SW 1271 (cell line): ENCODE measurements at regions not wholly inside any gene's neighbourhood (a gene's known extent, or its start where the extent isn't known, plus 50 kb on each side); places are given as distances from the start of the nearest gene placed in this dataset.

Experiments used
- DNase-seq, 2 experiments: peaks; one replicate each; lab custom pipeline; 2025; lab: John Stamatoyannopoulos, UW

DNA sequence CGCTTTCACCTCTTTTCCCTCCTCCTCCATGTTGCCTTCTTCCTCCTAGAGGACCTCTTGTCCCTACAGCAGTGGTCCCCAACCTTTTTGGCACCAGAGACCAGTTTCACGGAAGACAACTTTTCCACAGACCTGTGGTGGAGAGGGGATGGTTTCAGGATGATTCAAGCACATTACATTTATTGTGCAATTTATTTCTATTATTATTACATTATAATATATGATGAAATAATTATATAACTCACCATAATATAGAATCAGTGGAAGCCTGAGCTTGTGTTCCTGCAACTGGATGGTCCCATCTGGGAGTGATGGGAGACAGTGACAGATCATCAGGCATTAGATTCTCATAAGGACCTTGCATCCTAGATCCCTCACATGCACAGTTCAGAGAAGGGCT, 152.2 kb upstream of the NCKAP5 start:
- no peak for DNase-seq

DNA sequence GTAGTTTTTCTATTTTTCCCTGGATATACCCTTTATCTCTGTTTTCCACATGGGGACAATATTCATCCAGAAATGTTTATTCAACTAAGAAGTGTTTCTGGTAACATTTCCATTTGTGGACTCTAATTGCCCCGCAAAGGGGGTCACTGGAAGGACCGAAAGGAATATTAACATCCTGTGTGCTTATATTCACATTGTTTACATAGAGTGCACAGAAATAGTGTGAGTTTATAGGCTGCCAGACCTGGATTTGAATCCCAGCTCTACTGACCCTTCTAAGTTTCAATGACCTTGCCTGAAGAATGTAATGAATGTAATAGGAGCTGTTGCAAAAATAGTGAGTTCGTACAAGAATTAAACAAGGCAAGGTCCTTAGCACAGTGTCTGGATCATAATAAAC, 152.9 kb upstream of the NCKAP5 start:
- no peak for DNase-seq

DNA sequence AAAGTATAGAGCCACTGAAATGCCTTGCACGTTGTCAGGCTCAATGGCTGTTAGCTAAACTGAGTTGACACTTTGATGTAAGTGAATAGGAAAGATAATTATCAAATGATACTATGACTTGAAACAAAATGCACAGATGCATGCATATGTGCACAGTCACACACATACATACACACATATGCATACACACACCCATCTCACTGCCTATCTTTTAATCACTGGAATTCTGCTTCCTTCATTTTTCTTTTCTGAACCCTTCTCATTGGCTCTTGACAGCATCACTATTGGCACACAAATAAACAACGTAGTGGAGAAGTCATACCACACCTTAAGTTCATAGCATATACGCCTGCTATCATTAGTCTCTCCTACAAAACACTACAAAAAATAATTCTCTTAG, 154.9 kb upstream of the NCKAP5 start:
- no peak for DNase-seq

DNA sequence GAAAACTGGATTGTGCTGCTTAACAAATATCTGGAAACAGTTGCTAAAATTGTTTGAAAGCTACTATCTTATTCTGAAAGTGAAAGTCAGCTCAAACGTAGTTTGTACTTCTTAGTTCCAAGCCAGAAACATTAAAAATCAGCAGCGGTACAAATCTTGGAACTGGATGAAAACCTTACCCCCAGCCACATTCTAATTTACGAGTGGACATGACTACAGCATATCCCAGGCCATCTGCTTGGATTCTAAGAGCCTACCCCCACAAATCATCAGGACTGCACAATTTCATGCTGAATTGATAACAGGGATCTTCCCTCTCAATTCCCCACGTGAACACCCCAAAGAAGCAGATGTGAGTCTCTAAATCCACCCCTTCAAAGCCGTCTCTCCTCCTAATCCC, 158.7 kb upstream of the NCKAP5 start:
- DNase-seq = no peak

DNA sequence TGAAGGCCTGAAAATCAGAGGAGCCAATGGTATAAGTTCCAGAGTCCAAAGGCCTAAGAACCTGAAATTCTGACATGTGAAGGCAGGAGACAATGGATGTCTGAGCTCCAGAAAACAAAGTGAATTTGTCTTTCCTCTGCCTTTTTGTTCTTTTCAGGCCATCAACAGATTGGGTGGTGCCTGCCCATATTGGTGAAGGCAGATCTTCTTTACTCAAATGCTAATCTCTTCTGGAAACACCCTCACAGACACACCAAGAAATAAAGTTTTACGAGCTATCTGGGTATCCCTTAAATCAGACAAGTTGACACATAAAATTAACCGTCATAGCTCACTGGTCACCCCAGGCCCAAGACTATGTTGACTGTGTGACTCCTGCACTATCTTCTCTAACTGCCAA, 163.8 kb upstream of the NCKAP5 start:
- no peak for DNase-seq

DNA sequence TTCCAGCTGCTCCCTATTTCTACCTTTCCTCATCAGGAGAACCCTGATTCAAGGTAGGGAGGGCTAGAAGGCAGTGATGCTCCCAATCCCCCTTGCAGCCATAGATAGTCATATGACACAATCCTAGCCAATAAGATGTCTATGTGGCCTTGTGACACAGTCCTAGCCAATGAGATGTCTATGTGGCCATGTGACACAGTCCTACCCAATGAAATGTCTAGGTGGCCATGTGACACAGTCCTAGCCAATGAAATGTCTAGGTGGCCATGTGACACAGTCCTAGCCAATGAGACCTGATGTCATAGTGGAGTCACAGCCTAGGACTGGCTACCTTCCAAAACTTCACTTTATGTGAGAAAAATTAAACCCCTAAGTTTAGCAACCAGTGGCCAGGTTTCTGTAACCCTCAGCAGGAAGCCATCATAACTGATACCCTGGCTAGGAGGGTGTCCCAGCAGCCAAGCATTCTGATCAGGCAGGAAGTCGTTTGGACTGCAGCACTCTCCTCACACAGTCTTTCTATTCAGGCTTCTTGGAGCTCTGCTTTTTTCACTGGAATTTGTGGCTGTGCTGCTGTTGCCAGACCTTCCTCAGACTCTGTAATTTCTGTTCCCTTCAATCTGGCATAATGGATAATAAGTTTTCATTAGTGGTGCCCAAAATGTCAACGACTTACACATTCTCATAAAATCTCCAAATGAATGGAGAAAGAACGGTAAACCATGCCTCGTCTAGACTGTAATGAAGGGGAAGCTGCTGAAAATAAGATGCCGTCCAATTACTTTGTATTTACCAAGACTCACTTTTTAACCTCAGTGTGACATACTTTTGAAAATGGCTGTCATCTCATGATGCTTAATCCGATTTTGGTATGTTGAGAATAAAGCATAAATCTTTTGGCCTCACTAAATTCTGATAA, 165.0 kb upstream of the NCKAP5 start:
- no peak for DNase-seq

DNA sequence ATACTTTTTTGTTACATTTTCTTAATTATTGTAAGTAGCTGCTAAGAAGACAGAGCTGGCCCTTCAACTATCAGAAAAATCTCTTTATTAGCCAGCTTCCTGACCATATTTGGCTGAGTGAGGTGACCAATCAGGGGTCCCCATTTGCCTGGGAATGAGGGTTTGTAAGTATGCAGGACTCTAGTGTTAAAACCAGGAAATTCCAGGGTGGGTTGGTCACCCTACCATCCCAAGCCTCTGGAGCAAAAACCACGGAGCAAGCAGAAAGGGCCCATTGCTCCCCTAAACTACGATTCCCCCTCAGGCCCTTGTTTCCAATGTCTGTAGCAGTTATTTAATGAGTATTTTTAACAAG, 165.6 kb upstream of the NCKAP5 start:
- no peak for DNase-seq

DNA sequence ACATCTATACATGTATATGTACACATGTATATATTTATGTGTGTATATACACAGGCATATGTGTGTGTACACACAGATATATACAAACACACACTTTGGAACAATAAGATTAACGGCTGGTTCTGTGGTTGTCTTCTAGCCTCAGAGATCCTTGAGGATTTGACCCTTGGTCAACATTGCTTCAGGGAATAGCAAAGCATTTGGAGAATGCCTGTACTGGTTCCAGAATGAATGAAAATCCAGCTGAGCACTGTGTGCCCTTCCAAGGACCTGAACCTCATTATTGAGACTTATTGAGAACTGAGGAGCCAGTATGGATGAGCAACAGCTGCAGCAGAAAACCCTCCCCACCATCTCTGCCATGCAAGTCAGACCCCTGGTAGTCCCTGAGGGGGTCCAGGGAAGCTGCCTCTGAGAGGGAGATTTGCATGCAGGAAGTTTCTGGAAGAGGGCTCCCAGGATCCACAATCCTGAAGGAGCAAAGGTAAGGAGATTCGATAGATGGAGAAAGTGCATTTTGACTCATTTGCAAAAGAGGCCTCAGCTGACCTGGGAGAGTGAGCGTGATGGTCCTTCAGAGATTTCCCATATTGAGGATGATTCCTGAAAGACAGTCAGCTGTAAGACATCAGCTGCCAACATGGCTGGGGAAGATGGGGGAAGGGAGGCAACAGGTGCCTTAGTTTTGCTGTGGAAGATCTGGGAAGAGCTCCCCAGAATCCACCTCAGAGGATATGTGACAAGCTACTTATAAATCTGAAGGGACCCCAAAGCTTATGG, 166.6 kb upstream of the NCKAP5 start:
- DNase-seq = no peak

DNA sequence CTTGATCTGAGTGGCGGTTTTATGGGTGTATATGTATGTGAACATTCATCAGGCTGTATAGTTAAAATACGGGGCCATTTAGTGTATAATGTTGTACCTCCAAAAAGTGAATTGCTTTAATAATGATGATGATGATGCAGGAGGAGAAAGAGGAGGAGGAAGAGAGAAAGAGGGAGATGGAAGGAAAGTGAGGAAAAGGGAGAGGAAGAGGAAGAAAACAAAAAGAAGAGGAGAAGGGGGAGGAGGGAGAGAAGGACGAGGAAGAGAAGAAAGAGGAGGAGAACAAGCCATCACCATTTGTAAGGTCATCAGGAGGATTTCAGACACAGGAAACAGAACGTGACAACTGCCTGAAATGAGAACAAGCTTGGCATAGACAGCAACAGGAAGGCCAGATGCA, 168.4 kb upstream of the NCKAP5 start:
- no peak for DNase-seq

DNA sequence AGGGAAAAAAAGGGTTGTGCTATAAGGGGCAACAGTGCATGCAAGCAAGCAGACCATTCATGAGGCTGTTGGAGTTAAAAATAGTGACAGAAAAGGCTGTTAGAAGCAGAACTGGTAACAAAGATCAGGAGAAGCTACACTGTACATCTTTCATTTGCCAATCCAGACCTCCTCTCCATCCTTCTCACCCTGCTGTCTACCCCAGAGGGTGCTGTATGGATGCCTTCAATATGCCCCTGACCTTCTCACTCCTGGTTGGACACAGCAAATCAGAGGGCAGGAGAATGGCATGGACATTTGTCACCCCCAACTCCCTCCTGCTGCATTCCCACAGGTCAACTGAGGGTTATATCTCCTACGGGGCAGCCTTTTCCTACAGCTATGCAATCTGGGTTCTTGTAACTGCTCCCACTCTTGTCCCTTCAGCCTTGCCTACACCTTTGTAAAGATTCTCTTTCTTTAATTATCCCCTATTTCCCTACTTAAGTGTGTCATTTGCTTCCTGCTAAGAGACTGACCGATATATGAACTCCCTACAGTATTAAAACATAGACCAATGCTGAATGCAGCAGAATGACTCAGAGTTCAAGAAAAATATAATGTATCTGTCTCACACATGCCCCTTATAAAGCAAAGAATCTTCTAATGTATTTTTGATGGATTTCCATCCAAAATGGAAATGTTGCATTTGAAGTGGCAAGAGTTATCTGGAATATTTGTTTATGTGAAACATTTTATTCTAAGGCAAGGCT, 169.2 kb upstream of the NCKAP5 start:
- DNase-seq = no peak

DNA sequence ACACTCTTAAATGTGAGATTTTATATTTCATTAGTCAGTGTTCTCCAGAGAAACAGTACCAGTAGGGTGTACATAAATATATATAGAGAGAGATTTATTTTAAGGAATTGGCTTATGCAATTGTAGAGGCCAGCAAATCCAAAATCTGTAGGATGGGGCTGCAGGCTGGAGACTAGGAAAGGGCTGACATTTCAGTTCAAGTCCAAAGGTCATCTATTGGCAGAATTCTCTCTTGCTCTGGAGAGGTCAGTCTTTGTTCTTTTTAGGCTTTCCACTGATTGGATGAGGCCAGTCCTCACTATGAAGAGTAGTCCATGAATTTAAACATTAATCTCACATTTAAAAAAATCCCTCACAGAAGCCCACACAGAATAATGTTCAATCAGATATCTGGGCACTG, 170.8 kb upstream of the NCKAP5 start:
- no peak for DNase-seq

DNA sequence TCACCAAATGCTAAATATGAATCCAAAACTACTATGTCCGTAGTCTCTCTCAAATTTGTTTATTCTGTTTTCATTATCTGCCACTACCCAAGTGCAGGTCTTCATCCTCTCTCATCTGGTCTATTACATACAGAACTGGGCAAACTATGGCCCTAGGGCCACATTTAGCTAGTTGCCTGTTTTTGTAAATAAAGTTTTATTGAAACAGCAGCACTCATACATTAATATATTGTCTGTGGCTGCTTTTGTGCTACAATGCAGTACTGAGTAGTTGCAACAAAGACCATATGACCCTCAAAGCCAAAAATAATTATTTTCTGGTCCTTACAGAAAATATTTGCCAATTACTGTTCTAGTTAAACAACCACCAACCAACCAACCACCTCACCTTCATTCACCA, 172.2 kb upstream of the NCKAP5 start:
- DNase-seq = no peak

DNA sequence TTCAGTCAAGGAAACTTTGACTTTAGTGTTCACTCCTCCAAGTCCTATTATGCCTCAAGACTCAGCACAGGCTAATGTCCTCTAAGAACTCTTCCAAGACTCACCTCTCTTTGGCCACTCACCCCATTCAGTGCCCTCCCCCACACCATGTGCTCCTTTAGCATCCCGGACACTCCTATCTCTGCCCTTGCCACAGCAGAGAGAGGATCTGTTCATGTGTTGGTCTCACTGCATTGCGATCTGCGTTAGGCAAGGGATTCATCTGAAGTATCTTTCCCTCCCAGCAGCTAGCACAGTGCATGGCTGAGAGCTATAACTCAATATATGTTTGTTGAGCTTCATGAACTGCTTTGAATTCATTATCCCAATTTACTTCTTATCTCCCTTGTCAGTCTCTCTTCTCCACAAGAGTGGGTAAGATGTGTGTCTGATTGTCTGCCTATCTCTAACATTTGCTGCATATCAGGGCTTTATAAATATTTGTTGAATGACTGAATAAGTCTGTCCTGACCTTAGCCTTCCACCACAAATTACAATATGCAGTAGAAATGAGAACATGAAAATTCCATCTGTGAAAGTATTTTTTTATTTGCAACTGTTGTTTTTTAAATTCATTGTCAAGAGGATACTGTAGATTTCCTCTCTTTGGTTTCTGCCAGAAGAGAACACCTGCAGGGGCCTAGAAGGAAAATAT, 179.9 kb upstream of the NCKAP5 start:
- DNase-seq = no peak

DNA sequence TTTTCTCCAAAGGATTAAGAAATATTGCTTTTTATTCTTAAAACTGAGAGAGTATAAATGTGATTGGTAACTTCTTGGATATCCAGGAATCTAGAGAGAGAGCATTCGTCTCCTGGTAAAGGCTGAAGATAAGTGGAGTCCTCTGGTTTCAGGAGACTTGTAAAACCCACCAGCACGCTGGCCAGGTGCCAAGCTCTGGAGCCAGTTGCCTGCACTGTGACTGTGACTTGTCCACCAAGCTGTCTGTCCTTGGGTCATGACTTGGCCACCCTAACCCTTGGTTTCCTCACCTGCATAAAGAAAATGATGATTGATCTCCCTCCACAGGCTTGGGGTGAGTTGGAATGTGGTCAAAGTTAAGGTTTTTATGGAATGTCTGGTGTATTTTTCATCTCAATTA, 185.4 kb upstream of the NCKAP5 start:
- DNase-seq = no peak

DNA sequence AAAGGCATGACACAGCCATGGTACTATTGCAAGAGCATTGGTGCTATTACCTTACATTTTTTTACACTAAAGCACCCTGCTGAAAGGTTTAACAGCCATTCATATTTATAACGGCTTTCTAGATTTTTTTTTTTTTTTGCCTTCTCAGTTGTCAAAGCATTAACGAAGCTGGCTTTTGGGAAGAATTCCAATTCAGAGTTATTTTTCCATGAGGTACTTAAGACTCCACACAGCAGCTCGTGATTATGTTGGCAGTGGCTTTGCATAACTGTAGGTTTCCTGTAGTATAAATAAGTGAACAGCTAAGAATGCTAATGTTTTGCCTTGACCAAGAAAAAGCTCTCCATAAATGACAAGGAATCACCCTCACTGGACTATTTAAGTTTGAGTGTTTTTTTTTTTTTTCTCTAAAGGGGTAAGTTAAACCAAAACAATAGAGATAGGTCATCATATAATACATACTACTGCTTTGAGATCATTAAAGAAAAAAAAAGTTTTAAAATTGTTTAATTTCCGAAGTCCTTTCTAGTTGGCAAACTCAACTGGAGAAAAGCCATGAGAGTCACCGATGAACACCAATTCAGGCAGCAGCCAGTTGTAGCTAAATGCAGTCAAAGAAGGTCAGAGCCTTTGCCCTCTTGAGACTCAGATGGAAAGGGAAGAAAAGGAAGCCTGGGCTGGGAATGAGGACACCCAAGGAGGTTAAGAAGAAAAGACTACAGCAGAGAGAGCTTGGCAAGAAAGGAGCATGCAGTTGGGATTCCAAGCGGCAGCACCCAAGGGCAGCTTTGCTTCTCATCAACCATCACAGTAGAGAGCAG, 187.4 kb upstream of the NCKAP5 start:
- DNase-seq = no peak

DNA sequence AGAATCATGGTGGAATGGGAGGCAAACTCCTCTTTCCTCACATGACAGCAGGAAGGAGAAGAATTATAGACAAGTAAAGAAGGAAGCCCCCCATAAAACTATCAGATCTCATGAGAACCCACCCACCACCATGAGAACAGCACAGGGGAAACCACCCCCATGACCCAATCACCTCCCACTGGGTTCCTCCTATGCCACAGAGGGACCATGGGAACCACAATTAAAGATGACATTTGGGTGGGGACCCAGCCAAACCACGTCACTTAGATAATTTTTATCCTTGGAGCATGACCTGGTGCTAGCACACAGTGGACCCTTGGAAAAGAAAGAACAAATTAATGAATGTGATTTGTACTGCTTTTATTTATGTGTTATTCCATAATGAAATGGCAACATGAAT, 188.6 kb upstream of the NCKAP5 start:
- DNase-seq = no peak

DNA sequence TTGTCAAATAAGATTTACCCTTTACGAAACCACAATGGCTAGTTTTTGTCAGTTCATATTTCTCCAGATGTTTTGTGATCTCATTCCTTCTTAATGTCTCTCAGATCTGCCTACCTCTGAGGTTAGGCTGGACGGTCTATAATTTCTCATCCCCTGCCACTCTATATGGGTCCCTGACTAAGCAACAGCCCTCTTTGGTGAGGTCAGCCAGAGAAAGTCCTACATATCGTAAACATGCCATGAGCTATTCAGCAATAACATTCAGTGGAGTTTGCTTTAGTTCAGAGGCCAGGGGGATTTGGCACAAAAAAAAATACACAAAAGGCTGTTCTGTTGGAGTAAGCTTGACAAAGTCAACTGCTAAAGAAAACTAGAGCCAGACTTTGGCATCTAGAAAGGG, 192.1 kb upstream of the NCKAP5 start:
- DNase-seq = no peak

DNA sequence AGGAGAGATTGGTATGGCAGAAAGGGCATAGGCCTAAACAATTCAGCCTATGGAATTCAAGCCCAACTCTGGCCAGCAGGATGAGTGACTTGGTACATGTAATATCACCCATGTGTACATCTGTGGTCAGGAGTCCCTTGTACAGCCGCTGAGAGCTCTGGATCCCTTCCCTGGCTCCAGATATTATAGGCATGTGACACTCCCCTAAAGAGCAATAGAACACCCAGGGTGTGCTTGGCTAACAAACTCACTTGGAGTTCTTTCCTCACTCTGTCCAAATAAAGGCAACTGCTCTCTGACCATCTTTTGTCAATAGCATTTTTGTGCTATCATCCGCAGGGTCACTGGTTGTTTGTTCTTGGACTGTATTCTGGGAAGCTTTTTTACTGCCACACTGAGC, 197.4 kb upstream of the NCKAP5 start:
- DNase-seq = no peak

DNA sequence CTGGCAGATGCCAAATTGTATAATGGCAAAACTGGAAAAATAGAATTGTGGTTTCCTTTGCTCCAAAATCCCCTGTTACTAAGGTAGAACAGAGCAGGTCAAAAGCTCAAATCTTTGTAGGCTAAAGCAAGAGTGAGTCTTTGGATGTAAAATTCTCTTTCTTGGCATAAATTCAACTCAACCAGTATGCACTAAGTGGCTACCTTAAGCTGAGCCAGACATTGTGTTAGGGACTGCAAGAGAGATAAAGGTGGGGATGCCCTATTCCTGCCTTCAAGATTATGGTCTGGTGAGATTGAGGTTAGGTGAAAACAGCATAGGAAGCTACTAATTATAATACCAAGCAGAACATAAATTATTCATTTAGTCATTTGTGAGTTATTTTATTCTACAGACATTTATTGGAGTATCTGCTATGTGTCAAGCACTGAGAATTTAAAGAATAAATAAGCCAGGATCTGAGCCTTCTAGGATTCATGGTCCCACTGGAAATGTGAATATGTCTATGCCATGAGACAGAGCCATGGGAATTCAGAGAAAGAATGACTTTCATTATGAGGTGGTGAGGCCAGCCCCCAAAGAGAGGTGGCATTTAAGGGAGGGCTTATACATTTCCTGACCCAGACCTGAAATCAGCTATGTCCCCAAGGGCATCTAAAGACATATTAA, 198.0 kb upstream of the NCKAP5 start:
- no peak for DNase-seq

DNA sequence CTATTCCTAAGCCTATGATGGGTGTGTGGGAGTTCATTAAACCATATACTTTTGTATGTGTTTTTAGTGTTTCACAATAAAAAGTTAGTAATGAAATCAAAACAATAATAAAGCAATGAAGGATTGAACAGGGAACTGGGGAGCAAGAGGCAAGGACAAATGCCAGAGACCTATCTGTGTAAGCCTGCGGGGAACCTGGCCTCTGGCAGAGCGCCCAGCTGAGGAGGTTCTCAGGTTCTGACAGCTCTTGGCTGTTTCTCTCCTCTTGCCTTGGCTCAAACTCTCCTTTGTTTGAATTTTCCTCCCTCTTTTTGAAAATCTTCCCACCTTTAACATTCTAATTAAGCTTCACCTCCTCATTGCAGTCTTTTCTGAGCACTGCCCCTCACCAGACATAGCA, 200.0 kb upstream of the NCKAP5 start:
- DNase-seq = no peak
